Cardiac muscle cell (in vitro differentiated cells and primary cell): ENCODE measurements at regions not wholly inside any gene's neighbourhood (a gene's known extent, or its start where the extent isn't known, plus 50 kb on each side); places are given as distances from the start of the nearest gene placed in this dataset.

Source experiments
- DNase-seq, 2 donors: peaks; one replicate each; pipeline versions ENCODE4 v3.0.0 to v3.0.0-alpha.2; 2010 to 2017; ENCODE audit warnings: low read depth in 1 of 2, low spot score in 1 of 2
- H3K27ac ChIP-seq: fragments of 200-600 bp; sonication (generic); 2 replicates; pipeline ENCODE4 v1.5.1; 2016
- H3K27me3 ChIP-seq: fragments of 200-600 bp; sonication (generic); 2 replicates; pipeline ENCODE4 v1.6.0; 2016; ENCODE audit warnings: control low read depth
- H3K36me3 ChIP-seq: fragments of 200-600 bp; sonication (generic); 2 replicates; pipeline ENCODE4 v1.5.1; 2016; ENCODE audit warnings: control low read depth
- H3K4me1 ChIP-seq: fragments of 200-600 bp; sonication (generic); 2 replicates; pipeline ENCODE4 v1.8.1; 2017; ENCODE audit warnings: low read depth, mild to moderate bottlenecking, mixed run types
- H3K4me3 ChIP-seq: fragments of 200-600 bp; sonication (generic); 2 replicates; pipeline ENCODE4 v1.5.1; 2016; ENCODE audit warnings: mild to moderate bottlenecking
- H3K9me3 ChIP-seq: fragments of 200-600 bp; sonication (generic); 2 replicates; pipeline ENCODE4 v1.5.1; 2017; ENCODE audit warnings: low read depth, mild to moderate bottlenecking, control low read depth
- CTCF ChIP-seq: IDR thresholded peaks from 2 replicates; pipeline ENCODE4 v1.5.1; 2012; ENCODE audit warnings: low read depth, mild to moderate bottlenecking, low read length

GRCh38 chr7:24057243-24057642 lies 226.7 kb upstream of the NPY start:
- Histone ChIP-seq H3K27ac (no peak overlapping the region), H3K9me3 (no peaks in the 10 kb centered on the region), H3K4me1 (no peaks in the 10 kb centered on the region), H3K4me3 (no peak overlapping the region), H3K27me3 (peaks cover 4% of the 10 kb centered on the region), H3K36me3 (no peaks in the 10 kb centered on the region)
- TF ChIP-seq CTCF: no peak
- DNase-seq: no peak

GRCh38 chr7:24058953-24059352 lies 225.0 kb upstream of the NPY start:
- Histone ChIP-seq H3K4me3 (no peak overlapping the region), H3K27me3 (peaks cover 4% of the 10 kb centered on the region), H3K9me3 (no peaks in the 10 kb centered on the region), H3K4me1 (no peaks in the 10 kb centered on the region), H3K27ac (no peak overlapping the region), H3K36me3 (no peaks in the 10 kb centered on the region)
- no peak for DNase-seq
- TF ChIP-seq CTCF: no peak

- Histone ChIP-seq H3K4me3 (no peak overlapping the region), H3K9me3 (no peaks in the 10 kb centered on the region), H3K36me3 (no peaks in the 10 kb centered on the region), H3K27ac (no peak overlapping the region), H3K4me1 (no peaks in the 10 kb centered on the region), H3K27me3 (no peaks in the 10 kb centered on the region)
- DNase-seq: no peak
- TF ChIP-seq CTCF: no peak
Measured at GRCh38 chr7:24059775-24060174, 224.2 kb upstream of the NPY start.

GRCh38 chr7:24063721-24064120 lies 220.3 kb upstream of the NPY start:
- H3K9me3 ChIP-seq: no peaks in the 10 kb centered on the region
- H3K36me3 ChIP-seq: no peaks in the 10 kb centered on the region
- H3K27me3 ChIP-seq: no peaks in the 10 kb centered on the region
- H3K27ac ChIP-seq: no peak overlapping the region
- no peak overlapping the region for H3K4me3 ChIP-seq
- DNase-seq: no peak
- no peaks in the 10 kb centered on the region for H3K4me1 ChIP-seq
- TF ChIP-seq CTCF: no peak

- no peak for DNase-seq
- TF ChIP-seq CTCF: no peak
- Histone ChIP-seq H3K9me3 (no peaks in the 10 kb centered on the region), H3K27ac (no peak overlapping the region), H3K36me3 (no peaks in the 10 kb centered on the region), H3K4me3 (no peak overlapping the region), H3K4me1 (no peaks in the 10 kb centered on the region), H3K27me3 (no peaks in the 10 kb centered on the region)
Measured at GRCh38 chr7:24069751-24070150, 214.2 kb upstream of the NPY start.

- DNase-seq: no peak
- Histone ChIP-seq H3K27ac (no peak overlapping the region), H3K9me3 (no peaks in the 10 kb centered on the region), H3K4me1 (no peaks in the 10 kb centered on the region), H3K36me3 (no peaks in the 10 kb centered on the region), H3K4me3 (no peak overlapping the region), H3K27me3 (no peaks in the 10 kb centered on the region)
- TF ChIP-seq CTCF: no peak
Measured at GRCh38 chr7:24073651-24074420, 210.2 kb upstream of the NPY start.
